ENCODE measurements at regions not wholly inside any gene's neighbourhood (a gene's known extent, or its start where the extent isn't known, plus 50 kb on each side); places are given as distances from the start of the nearest gene placed in this dataset.

GRCh38 chr21:20783611-20784010 lies 214.6 kb upstream of the NCAM2 start:
- Histone ChIP-seq H3K9me3 (no peaks in the 10 kb centered on the region), H3K4me1 (no peaks in the 10 kb centered on the region), H3K27ac (no peak overlapping the region), H3K27me3 (no peaks in the 10 kb centered on the region), H3K36me3 (no peaks in the 10 kb centered on the region), H3K4me3 (no peak overlapping the region)
- in situ Hi-C loops (cut with MboI; ENCODE audit: low sequenced_read_pairs in 4 of 4) (no loop called here), intact Hi-C loops (cut with DNase I; ENCODE audit: low total_unique reads) (no loop called here)
- DNase-seq (no peak), ATAC-seq (no peak)
- TF ChIP-seq CTCF (IDR thresholded peaks at IDR 0.05 in 4 of 5, conservative IDR thresholded peaks at IDR 0.05 in 1 of 5) (no peak), POLR2A (IDR thresholded peaks at IDR 0.05) (no peak)

GRCh38 chr21:20789729-20790500 lies 208.3 kb upstream of the NCAM2 start:
- H3K4me3 ChIP-seq: no peak overlapping the region
- in situ Hi-C loops (cut with MboI; ENCODE audit: low sequenced_read_pairs in 4 of 4): no loop called here
- ATAC-seq: no peak
- no peaks in the 10 kb centered on the region for H3K27me3 ChIP-seq
- TF ChIP-seq POLR2A (IDR thresholded peaks at IDR 0.05) (no peak), CTCF (IDR thresholded peaks at IDR 0.05 in 4 of 5, conservative IDR thresholded peaks at IDR 0.05 in 1 of 5) (no peak)
- DNase-seq: no peak
- H3K9me3 ChIP-seq: no peaks in the 10 kb centered on the region
- no peak overlapping the region for H3K27ac ChIP-seq
- H3K36me3 ChIP-seq: no peaks in the 10 kb centered on the region
- no peaks in the 10 kb centered on the region for H3K4me1 ChIP-seq
- intact Hi-C loops (cut with DNase I; ENCODE audit: low total_unique reads): no loop called here

- Histone ChIP-seq H3K27me3 (no peaks in the 10 kb centered on the region), H3K4me3 (no peak overlapping the region), H3K9me3 (no peaks in the 10 kb centered on the region), H3K36me3 (no peaks in the 10 kb centered on the region), H3K4me1 (no peaks in the 10 kb centered on the region), H3K27ac (no peak overlapping the region)
- TF ChIP-seq CTCF (IDR thresholded peaks at IDR 0.05 in 4 of 5, conservative IDR thresholded peaks at IDR 0.05 in 1 of 5) (no peak), POLR2A (IDR thresholded peaks at IDR 0.05) (no peak)
- intact Hi-C loops (cut with DNase I; ENCODE audit: low total_unique reads): no loop called here
- ATAC-seq (no peak), DNase-seq (no peak)
- in situ Hi-C loops (cut with MboI; ENCODE audit: low sequenced_read_pairs in 4 of 4): loop anchor here in 1 of 4 donors (25.0 kb wide), 1 partner anchor 112 kb away; no protein-coding TSS in a partner anchor
These were observed 198.1 kb upstream of the NCAM2 start for GRCh38 chr21:20800106-20800505.

GRCh38 chr21:20802201-20802600 lies 196.0 kb upstream of the NCAM2 start:
- intact Hi-C loops (cut with DNase I; ENCODE audit: low total_unique reads) (no loop called here), in situ Hi-C loops (cut with MboI; ENCODE audit: low sequenced_read_pairs in 4 of 4) (loop anchor here in 1 of 4 donors (25.0 kb wide), 1 partner anchor 110 kb away; no protein-coding TSS in a partner anchor)
- DNase-seq: no peak
- Histone ChIP-seq H3K27me3 (no peaks in the 10 kb centered on the region), H3K27ac (no peak overlapping the region), H3K9me3 (no peaks in the 10 kb centered on the region), H3K4me1 (no peaks in the 10 kb centered on the region), H3K36me3 (no peaks in the 10 kb centered on the region), H3K4me3 (no peak overlapping the region)
- TF ChIP-seq POLR2A (IDR thresholded peaks at IDR 0.05) (no peak), CTCF (IDR thresholded peaks at IDR 0.05 in 4 of 5, conservative IDR thresholded peaks at IDR 0.05 in 1 of 5) (no peak)
- ATAC-seq: no peak

Measured in gastrocnemius medialis (tissue), 4 donors.